ENCODE measurements at regions not wholly inside any gene's neighbourhood (a gene's known extent, or its start where the extent isn't known, plus 50 kb on each side); places are given as distances from the start of the nearest gene placed in this dataset.

GRCh38 chr4:177119021-177119471 lies 190.6 kb upstream of the NEIL3 start:
- DNase-seq, result no peak

GRCh38 chr4:177119691-177120090 lies 190.0 kb upstream of the NEIL3 start:
- no peak for DNase-seq

- DNase-seq, result no peak
Observed at GRCh38 chr4:177123811-177124210, 185.9 kb upstream of the NEIL3 start.

- DNase-seq, result no peak
Observed at GRCh38 chr4:177124349-177125064, 185.2 kb upstream of the NEIL3 start.

- DNase-seq, result no peak
Observed at GRCh38 chr4:177125656-177126055, 184.0 kb upstream of the NEIL3 start.

DNA sequence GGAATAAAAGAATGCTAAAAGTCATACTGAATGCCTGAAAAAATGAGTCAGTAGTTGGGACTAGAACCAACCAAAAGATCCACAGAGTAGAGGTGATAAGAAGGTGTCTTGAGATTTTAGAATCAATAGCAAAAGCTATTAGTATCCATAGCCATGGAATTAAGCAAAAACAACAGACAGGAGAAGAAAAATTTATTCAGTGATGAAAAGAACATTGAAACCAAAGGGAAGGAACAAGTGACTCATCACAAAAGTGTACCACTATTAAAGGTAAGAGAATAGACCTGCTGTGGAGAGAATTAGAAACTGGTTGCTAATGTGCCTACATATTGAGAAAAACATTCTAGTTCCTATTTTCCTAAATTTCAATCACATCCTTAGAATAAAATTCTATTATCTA lies 182.0 kb upstream of the NEIL3 start:
- no peak for DNase-seq

- DNase-seq, result no peak
Observed at GRCh38 chr4:177128306-177128705, 181.4 kb upstream of the NEIL3 start.

- DNase-seq, result no peak
Observed at GRCh38 chr4:177131736-177132135, 177.9 kb upstream of the NEIL3 start.

DNA sequence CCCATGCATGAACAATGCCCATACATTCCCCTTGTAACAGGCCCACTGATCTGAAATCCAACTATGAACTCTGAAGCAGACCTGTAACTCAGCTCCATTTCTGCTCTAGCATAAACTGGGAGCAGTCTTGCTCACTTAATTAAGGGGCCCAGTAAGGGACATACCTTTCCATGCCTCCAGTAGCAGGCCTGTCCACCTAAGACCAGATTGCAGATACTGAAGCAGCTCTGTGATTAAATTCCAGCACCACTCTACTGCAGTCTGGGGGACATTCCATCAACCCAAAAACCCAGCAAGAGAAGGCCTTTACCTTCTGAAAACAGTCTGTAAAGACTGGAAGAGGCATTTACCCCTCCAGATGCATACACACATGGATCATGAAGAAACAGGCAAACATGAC lies 162.0 kb upstream of the NEIL3 start:
- DNase-seq, result no peak

DNA sequence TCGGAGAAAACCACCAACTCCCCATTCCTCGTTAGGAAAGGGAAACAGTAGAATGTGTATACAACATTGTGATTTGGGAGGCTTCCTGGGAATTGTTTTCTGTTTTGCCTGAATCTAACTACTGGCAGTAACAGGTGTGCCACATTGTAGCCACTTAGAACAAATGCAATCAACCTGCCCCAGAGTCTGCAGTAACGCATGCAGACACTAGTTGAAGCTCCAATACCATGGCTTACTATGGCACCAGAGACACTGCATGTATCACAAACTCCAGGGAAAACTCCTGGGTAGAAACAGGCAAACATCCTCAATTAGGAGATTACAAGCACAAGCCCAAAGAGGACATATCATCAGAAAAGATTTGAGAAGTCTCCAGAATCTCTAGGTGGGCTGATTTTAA lies 154.2 kb upstream of the NEIL3 start:
- DNase-seq, result no peak

- no peak for DNase-seq
Observed at GRCh38 chr4:177159600-177159999, 150.1 kb upstream of the NEIL3 start.

DNA sequence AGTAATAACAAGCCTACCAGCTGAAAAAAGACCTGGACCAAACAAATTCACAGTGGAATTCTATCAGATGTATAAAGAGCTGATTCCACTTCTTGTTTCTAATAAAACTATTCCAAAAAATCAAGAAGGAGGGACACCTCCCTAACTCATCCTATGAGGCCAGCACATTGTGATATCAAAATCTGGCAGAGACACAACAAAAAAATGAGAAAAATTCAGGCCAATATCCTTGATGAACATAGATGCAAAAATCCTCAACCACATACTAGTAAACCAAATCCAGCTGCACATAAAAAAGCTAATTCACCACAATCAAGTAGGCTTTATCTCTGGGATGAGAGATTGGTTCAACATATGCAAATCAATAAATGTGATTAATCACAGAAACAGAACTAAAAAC lies 147.9 kb upstream of the NEIL3 start:
- DNase-seq, result no peak

DNA sequence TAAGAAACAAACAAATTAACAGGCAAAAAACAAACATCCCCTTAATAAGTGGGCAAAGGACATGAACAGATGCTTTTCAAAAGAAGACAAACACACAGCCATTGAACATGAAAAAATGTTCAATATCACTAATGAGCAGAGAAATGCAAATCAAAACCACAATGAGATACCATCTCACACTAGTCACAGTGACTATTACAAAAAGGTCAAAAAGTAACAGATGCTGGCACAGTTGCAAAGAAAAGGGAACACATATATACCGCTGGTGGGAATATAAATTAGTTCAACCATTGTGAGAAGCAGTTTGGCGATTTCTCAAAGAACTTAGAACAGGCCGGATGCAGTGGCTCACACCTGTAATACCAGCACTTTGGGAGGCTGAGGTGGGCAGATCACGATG lies 146.1 kb upstream of the NEIL3 start:
- no peak for DNase-seq

GRCh38 chr4:177171588-177171987 lies 138.1 kb upstream of the NEIL3 start:
- no peak for DNase-seq

- DNase-seq, result no peak
Observed at GRCh38 chr4:177175473-177175872, 134.2 kb upstream of the NEIL3 start.

- no peak for DNase-seq
Observed at GRCh38 chr4:177177541-177178081, 132.1 kb upstream of the NEIL3 start.

DNA sequence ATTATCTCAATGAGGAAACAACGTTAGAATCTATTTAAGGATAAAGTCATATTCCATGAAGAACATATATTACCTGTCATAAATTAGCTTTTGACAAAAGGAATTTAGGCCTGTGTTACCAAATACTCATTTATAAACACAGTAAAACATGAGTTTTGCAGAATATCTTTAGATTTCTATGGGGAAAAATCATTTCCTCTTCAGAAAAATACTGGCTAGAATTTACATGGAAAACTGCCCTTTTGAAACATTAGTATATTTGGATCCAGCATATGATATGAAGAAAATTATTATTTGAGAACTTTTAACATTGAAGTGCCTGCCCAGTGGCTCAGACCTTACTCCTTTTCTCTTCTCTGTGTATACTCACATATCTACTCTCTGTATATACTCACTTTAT lies 131.4 kb upstream of the NEIL3 start:
- no peak for DNase-seq

- no peak for DNase-seq
Observed at GRCh38 chr4:177182166-177182565, 127.5 kb upstream of the NEIL3 start.

GRCh38 chr4:177182728-177183127 lies 126.9 kb upstream of the NEIL3 start:
- no peak for DNase-seq

- DNase-seq, result no peak
Observed at GRCh38 chr4:177185151-177185550, 124.5 kb upstream of the NEIL3 start.

DNA sequence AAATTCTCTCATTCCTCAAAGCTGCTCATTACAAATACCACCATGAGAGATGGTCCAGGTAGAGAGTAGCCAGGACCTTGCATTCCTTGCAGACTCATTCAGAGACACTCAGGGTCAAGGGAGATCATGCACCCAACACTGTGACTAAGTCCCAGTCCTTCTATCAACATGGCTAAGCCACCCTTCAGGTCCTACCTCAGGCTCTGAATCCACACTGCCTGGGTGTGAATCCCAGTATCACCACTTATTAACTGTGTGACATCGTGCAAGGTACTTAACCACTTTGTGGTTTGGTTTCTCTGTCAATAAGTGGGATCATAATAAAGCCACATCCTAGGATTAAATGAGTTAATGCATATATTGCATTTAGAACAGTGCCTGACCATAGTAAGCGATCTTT lies 124.1 kb upstream of the NEIL3 start:
- DNase-seq, result no peak

- no peak for DNase-seq
Observed at GRCh38 chr4:177187371-177187770, 122.3 kb upstream of the NEIL3 start.

DNA sequence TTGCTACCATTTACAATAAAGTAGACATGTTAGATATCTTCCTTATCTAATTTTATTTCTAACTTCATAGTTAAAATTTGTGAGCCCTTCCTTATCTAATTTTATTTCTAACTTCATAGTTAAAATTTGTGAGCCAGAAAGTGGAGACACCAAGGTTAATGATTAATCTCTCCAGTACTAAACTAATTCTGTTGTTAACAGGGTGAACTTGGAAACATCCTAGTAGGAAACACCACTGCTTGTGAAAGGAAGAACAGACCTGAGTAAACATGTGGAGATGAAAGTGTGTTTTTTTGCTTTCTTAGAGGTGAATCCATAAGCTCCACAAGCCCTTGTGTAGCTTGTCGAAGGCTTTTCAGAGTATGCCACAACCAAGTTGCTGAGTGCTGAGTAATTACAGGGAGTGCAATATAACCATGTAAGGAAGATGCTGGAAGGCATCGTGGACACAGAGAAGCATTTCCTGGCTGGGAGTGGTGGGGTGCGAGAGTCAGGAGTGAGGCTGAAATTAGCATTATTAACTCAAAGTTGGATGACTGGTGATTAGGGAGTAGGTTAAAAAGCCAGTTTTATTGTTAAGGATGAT lies 118.6 kb upstream of the NEIL3 start:
- no peak for DNase-seq

DNA sequence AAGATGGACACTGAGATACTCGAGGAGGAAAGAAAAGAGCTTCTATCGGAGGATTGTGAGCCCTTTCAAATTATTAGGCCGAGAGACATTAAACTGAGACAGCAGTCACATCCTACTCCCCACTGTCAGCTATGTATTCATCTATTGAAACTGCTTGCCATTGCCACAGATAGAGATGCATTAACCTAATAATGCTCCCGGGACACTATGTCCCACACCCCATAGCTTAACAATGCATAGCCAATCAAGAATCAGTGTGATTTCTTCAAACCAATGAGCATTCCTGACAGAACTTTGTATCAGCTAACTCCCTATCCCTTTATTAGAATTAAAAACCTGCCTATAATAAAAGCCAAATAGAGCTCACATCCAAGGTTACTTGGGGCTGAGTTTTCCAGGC lies 118.1 kb upstream of the NEIL3 start:
- no peak for DNase-seq

DNA sequence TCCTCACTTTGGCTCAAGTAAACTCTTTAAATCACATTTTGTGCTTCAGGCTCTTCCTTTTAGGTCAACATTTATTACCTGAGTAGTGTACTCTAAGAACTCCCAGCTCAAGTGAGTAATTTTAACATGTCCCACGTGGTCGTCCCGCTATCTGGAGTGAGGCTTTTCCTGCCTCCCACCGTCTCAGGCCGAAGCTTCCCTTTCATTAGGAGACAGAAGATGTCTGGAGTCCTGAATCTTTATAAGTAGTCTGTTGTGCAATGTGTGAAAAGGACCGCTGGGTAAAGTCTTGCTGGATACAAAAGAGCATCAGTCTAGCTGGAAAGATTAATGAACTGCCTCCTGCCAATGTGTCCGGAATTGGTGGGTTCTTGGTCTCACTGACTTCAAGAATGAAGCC lies 117.7 kb upstream of the NEIL3 start:
- DNase-seq, result no peak

All from activated CD4-positive, alpha-beta T cell treated with anti-CD3 and anti-CD28 coated beads for 4 hours (primary cell).